Mesenchymal stem cell (in vitro differentiated cells and primary cell): ENCODE measurements at regions not wholly inside any gene's neighbourhood (a gene's known extent, or its start where the extent isn't known, plus 50 kb on each side); places are given as distances from the start of the nearest gene placed in this dataset.

Source experiments
- DNase-seq: peaks from one replicate; pipeline ENCODE4 v3.0.0-alpha.2; 2013
- H2AFZ ChIP-seq: one replicate; pipeline ENCODE4 v1.6.1; 2013; ENCODE audit warnings: low read depth, mild to moderate bottlenecking, control low read depth, inconsistent platforms, low read length, moderate library complexity
- H2AK5ac ChIP-seq: 2 replicates; pipeline ENCODE4 v1.6.1; 2013; ENCODE audit warnings: low read length, moderate library complexity, mild to moderate bottlenecking, inconsistent platforms; ENCODE audit not compliant: severe bottlenecking
- H2BK120ac ChIP-seq: one replicate; pipeline ENCODE4 v1.6.1; 2013; ENCODE audit warnings: low read depth, mild to moderate bottlenecking, inconsistent platforms, low read length, moderate library complexity
- H2BK12ac ChIP-seq, 2 experiments: one replicate each; pipeline ENCODE4 v1.6.1; 2013; ENCODE audit warnings: inconsistent platforms in 2 of 2, low read length in 2 of 2, mild to moderate bottlenecking in 2 of 2, moderate library complexity in 2 of 2, control low read depth in 1 of 2
- H2BK15ac ChIP-seq: one replicate; pipeline ENCODE4 v1.6.1; 2013; ENCODE audit warnings: mild to moderate bottlenecking, low read depth, inconsistent platforms; ENCODE audit not compliant: poor library complexity, severe bottlenecking
- H2BK5ac ChIP-seq: 2 replicates; pipeline ENCODE4 v1.6.1; 2013; ENCODE audit warnings: low read depth, mild to moderate bottlenecking, low read length, control low read depth, inconsistent platforms; ENCODE audit not compliant: poor library complexity, severe bottlenecking
- H3K14ac ChIP-seq, 2 experiments: one replicate each; pipeline ENCODE4 v1.6.1; 2013; ENCODE audit warnings: inconsistent platforms in 2 of 2, low read length in 2 of 2, control low read depth in 1 of 2, mild to moderate bottlenecking in 1 of 2, moderate library complexity in 1 of 2
- H3K18ac ChIP-seq, 2 experiments: one replicate each; pipeline ENCODE4 v1.6.1; 2013; ENCODE audit warnings: inconsistent platforms in 2 of 2, low read length in 2 of 2, control low read depth in 1 of 2, low read depth in 1 of 2, mild to moderate bottlenecking in 1 of 2
- H3K23ac ChIP-seq, 2 experiments: one replicate each; pipeline ENCODE4 v1.6.1; 2013; ENCODE audit warnings: inconsistent platforms in 2 of 2, low read length in 2 of 2, mild to moderate bottlenecking in 2 of 2, moderate library complexity in 2 of 2, control low read depth in 1 of 2
- H3K27ac ChIP-seq: 2 replicates; pipeline ENCODE4 v1.5.1; 2013; ENCODE audit warnings: mild to moderate bottlenecking, moderate library complexity, low read length, control low read depth, inconsistent platforms; ENCODE audit not compliant: poor library complexity, severe bottlenecking
- H3K27me3 ChIP-seq, 2 experiments: 2 replicates each; pipeline versions ENCODE4 v1.6.1 to v1.7.0; 2013; ENCODE audit warnings: low read length in 2 of 2, mild to moderate bottlenecking in 2 of 2, moderate library complexity in 2 of 2, control low read depth in 1 of 2, inconsistent platforms in 1 of 2; ENCODE audit not compliant: control insufficient read depth in 1 of 2, insufficient read depth in 1 of 2
- H3K36me3 ChIP-seq, 2 experiments: 2 replicates each; pipeline versions ENCODE4 v1.6.1 to v1.7.0; 2013; ENCODE audit warnings: low read length in 2 of 2, control low read depth in 1 of 2, inconsistent platforms in 1 of 2, low read depth in 1 of 2, mild to moderate bottlenecking in 1 of 2; ENCODE audit not compliant: insufficient read depth in 2 of 2, control insufficient read depth in 1 of 2
- H3K4ac ChIP-seq, 2 experiments: one replicate each; pipeline ENCODE4 v1.6.1; 2013; ENCODE audit warnings: inconsistent platforms in 2 of 2, low read length in 2 of 2, mild to moderate bottlenecking in 2 of 2, moderate library complexity in 2 of 2, control low read depth in 1 of 2, low read depth in 1 of 2
- H3K4me1 ChIP-seq: 2 replicates; pipeline ENCODE4 v1.6.1; 2013; ENCODE audit warnings: low read depth, low read length, control low read depth; ENCODE audit not compliant: control insufficient read depth, insufficient read depth
- H3K4me2 ChIP-seq: 2 replicates; pipeline ENCODE4 v1.6.1; 2013; ENCODE audit warnings: low read length, mild to moderate bottlenecking, inconsistent platforms; ENCODE audit not compliant: poor library complexity, severe bottlenecking
- H3K4me3 ChIP-seq, 2 experiments: 2 replicates each; pipeline versions ENCODE4 v1.5.1 to v1.7.0; 2013; ENCODE audit warnings: low read length in 2 of 2, mild to moderate bottlenecking in 2 of 2, control low read depth in 1 of 2, low read depth in 1 of 2; ENCODE audit not compliant: insufficient read depth in 1 of 2
- H3K79me1 ChIP-seq: replicated peaks from 2 replicates; pipeline ENCODE4 v1.6.1; 2013; ENCODE audit warnings: mild to moderate bottlenecking, control low read depth, low read length, inconsistent platforms; ENCODE audit not compliant: poor library complexity, severe bottlenecking
- H3K9ac ChIP-seq: 2 replicates; pipeline ENCODE4 v1.7.0; 2013; ENCODE audit warnings: mild to moderate bottlenecking, low read length, moderate library complexity
- H3K9me3 ChIP-seq: 2 replicates; pipeline ENCODE4 v1.7.0; 2013; ENCODE audit warnings: mild to moderate bottlenecking, low read length; ENCODE audit not compliant: control insufficient read depth
- H4K8ac ChIP-seq: one replicate; pipeline ENCODE4 v1.6.1; 2013; ENCODE audit warnings: inconsistent platforms, mild to moderate bottlenecking, low read length, moderate library complexity
- H4K91ac ChIP-seq: one replicate; pipeline ENCODE4 v1.6.1; 2013; ENCODE audit warnings: mild to moderate bottlenecking, low read length, inconsistent platforms
- WGBS: methylation state at CpG from one replicate; pipeline ENCODE4 v1.1.7; 2013; ENCODE audit warnings: mixed read lengths; 5-methylcytosine and 5-hydroxymethylcytosine counted together

GRCh38 chr2:177324797-177325196 is 60.3 kb upstream of the NFE2L2 start:
- Histone ChIP-seq H3K23ac (no peak overlapping the region), H3K18ac (no peak overlapping the region), H4K91ac (no peak overlapping the region), H3K27me3 (no peaks in the 10 kb centered on the region), H3K27ac (peak overlapping the region; percentile 89), H3K14ac (no peak overlapping the region), H2BK5ac (no peak overlapping the region), H2BK15ac (no peak overlapping the region), H3K4me2 (no peak overlapping the region), H3K79me1 (no peaks in the 10 kb centered on the region), H4K8ac (no peak overlapping the region), H2BK12ac (no peak overlapping the region), H2AK5ac (peak overlapping the region; percentile 13), H3K9me3 (no peaks in the 10 kb centered on the region), H3K36me3 (peaks cover 7 to 8% of the 10 kb centered on the region in 2 experiments), H3K9ac (no peak overlapping the region), H2BK120ac (no peak overlapping the region), H2AFZ (no peak overlapping the region), H3K4me1 (peaks cover 4% of the 10 kb centered on the region), H3K4ac (no peak overlapping the region), H3K4me3 (no peak overlapping the region)
- WGBS: 94% methylated on average over 3 of the region's 3 CpGs
- DNase-seq: no peak

- no peak overlapping the region for H4K8ac ChIP-seq
- H2BK120ac ChIP-seq: no peak overlapping the region
- no peak overlapping the region for H4K91ac ChIP-seq
- H3K27me3 ChIP-seq: no peaks in the 10 kb centered on the region
- no peaks in the 10 kb centered on the region for H3K9me3 ChIP-seq
- no peak overlapping the region for H3K4ac ChIP-seq
- no peak overlapping the region for H3K4me3 ChIP-seq
- peaks cover 4% of the 10 kb centered on the region for H3K4me1 ChIP-seq
- peak; percentile 30 for DNase-seq
- no peak overlapping the region for H2BK15ac ChIP-seq
- H3K23ac ChIP-seq: no peak overlapping the region
- peaks cover 7 to 8% of the 10 kb centered on the region in 2 experiments for H3K36me3 ChIP-seq
- no peak overlapping the region for H3K14ac ChIP-seq
- H2BK5ac ChIP-seq: no peak overlapping the region
- H2AK5ac ChIP-seq: no peak overlapping the region
- no peak overlapping the region for H3K4me2 ChIP-seq
- peak overlapping the region; percentile 89 for H3K27ac ChIP-seq
- H2BK12ac ChIP-seq: no peak overlapping the region
- H3K9ac ChIP-seq: no peak overlapping the region
- no CpG with 5 or more reads among the region's 1 CpG for WGBS
- no peaks in the 10 kb centered on the region for H3K79me1 ChIP-seq
- no peak overlapping the region for H3K18ac ChIP-seq
- H2AFZ ChIP-seq: no peak overlapping the region
Measured at GRCh38 chr2:177325554-177325953, 61.0 kb upstream of the NFE2L2 start.

- no peak overlapping the region for H3K4me2 ChIP-seq
- DNase-seq: peak; percentile 14
- peak overlapping the region; percentile 9 to 17 for H2BK12ac ChIP-seq
- peak overlapping the region in 1 of 2 experiments; percentile 5 for H3K4ac ChIP-seq
- H3K14ac ChIP-seq: no peak overlapping the region
- H4K91ac ChIP-seq: no peak overlapping the region
- peaks cover 7 to 8% of the 10 kb centered on the region in 2 experiments for H3K36me3 ChIP-seq
- H3K9ac ChIP-seq: no peak overlapping the region
- H3K4me3 ChIP-seq: no peak overlapping the region
- peaks cover 4% of the 10 kb centered on the region for H3K4me1 ChIP-seq
- peak overlapping the region; percentile 53 for H2BK5ac ChIP-seq
- no peak overlapping the region for H2BK15ac ChIP-seq
- H2AFZ ChIP-seq: no peak overlapping the region
- no peak overlapping the region for H3K23ac ChIP-seq
- H3K27me3 ChIP-seq: no peaks in the 10 kb centered on the region
- WGBS: 91% methylated on average over 2 of the region's 3 CpGs
- H3K79me1 ChIP-seq: no peaks in the 10 kb centered on the region
- peak overlapping the region; percentile 64 for H3K27ac ChIP-seq
- no peak overlapping the region for H2BK120ac ChIP-seq
- no peak overlapping the region for H4K8ac ChIP-seq
- no peaks in the 10 kb centered on the region for H3K9me3 ChIP-seq
- peak overlapping the region in 1 of 2 experiments; percentile 14 for H3K18ac ChIP-seq
- H2AK5ac ChIP-seq: peak overlapping the region; percentile 78
Measured at GRCh38 chr2:177326005-177326404, 61.5 kb upstream of the NFE2L2 start.

GRCh38 chr2:177326591-177326990 is 62.1 kb upstream of the NFE2L2 start:
- Histone ChIP-seq H3K9me3 (no peaks in the 10 kb centered on the region), H2AK5ac (no peak overlapping the region), H3K4ac (no peak overlapping the region), H4K8ac (no peak overlapping the region), H3K79me1 (no peaks in the 10 kb centered on the region), H3K23ac (no peak overlapping the region), H2BK120ac (no peak overlapping the region), H2BK15ac (no peak overlapping the region), H3K27me3 (no peaks in the 10 kb centered on the region), H2AFZ (no peak overlapping the region), H3K9ac (no peak overlapping the region), H3K4me2 (no peak overlapping the region), H3K14ac (no peak overlapping the region), H3K4me1 (peaks cover 4% of the 10 kb centered on the region), H2BK5ac (no peak overlapping the region), H3K27ac (no peak overlapping the region), H3K4me3 (no peak overlapping the region), H4K91ac (no peak overlapping the region), H3K18ac (no peak overlapping the region), H3K36me3 (peaks cover 7 to 8% of the 10 kb centered on the region in 2 experiments), H2BK12ac (no peak overlapping the region)
- DNase-seq: no peak
